Hepatocyte (in vitro differentiated cells): ENCODE measurements at regions not wholly inside any gene's neighbourhood (a gene's known extent, or its start where the extent isn't known, plus 50 kb on each side); places are given as distances from the start of the nearest gene placed in this dataset.
"Not testable (repeated sequence)": the region's sequence is repeated elsewhere in the genome, so short reads cannot be mapped to it uniquely, and the experiment has no call there.

Experiments
- DNase-seq: peaks from one replicate; pipeline ENCODE4 v3.0.0-alpha.2; 2016; ENCODE audit warnings: low spot score
- H2AFZ ChIP-seq: fragments of 200-600 bp; sonication (generic); 2 replicates; pipeline ENCODE4 v1.6.0; 2016; ENCODE audit warnings: antibody characterized with exemption, mild to moderate bottlenecking
- H3K27ac ChIP-seq: fragments of 200-600 bp; sonication (generic); 2 replicates; pipeline ENCODE4 v1.5.1; 2016; ENCODE audit warnings: mild to moderate bottlenecking
- H3K27me3 ChIP-seq: fragments of 200-600 bp; sonication (generic); 2 replicates; pipeline ENCODE4 v1.6.1; 2016
- H3K36me3 ChIP-seq: fragments of 200-600 bp; sonication (generic); replicated peaks from 2 replicates; pipeline ENCODE4 v1.5.1; 2016; ENCODE audit warnings: low read depth; ENCODE audit not compliant: insufficient read depth
- H3K4me1 ChIP-seq: fragments of 200-600 bp; sonication (generic); 2 replicates; pipeline ENCODE4 v1.5.1; 2016; ENCODE audit warnings: mild to moderate bottlenecking, moderate library complexity; ENCODE audit not compliant: insufficient read depth
- H3K4me2 ChIP-seq: fragments of 200-600 bp; sonication (generic); 2 replicates; pipeline ENCODE4 v1.6.0; 2016
- H3K4me3 ChIP-seq: fragments of 200-600 bp; sonication (generic); 2 replicates; pipeline ENCODE4 v1.5.1; 2016; ENCODE audit warnings: mild to moderate bottlenecking
- H3K79me2 ChIP-seq: fragments of 200-600 bp; sonication (generic); 2 replicates; pipeline ENCODE4 v1.6.0; 2017; ENCODE audit warnings: mild to moderate bottlenecking
- H3K9me2 ChIP-seq: fragments of 200-600 bp; sonication (generic); replicated peaks from 2 replicates; pipeline ENCODE4 v1.6.0; 2017; ENCODE audit warnings: mild to moderate bottlenecking; ENCODE audit not compliant: insufficient read depth
- H3K9me3 ChIP-seq: fragments of 200-600 bp; sonication (generic); 2 replicates; pipeline ENCODE4 v1.5.1; 2016; ENCODE audit warnings: low read depth, mild to moderate bottlenecking
- H4K20me1 ChIP-seq: fragments of 200-600 bp; sonication (generic); 2 replicates; pipeline ENCODE4 v1.6.0; 2016; ENCODE audit warnings: mild to moderate bottlenecking; ENCODE audit not compliant: insufficient read depth, poor library complexity, severe bottlenecking
- EZH2 ChIP-seq: fragments of 200-600 bp; sonication (generic); IDR thresholded peaks from 2 replicates; pipeline ENCODE4 v1.6.1; 2016; ENCODE audit warnings: antibody characterized with exemption, mild to moderate bottlenecking, borderline replicate concordance
- EZH2phosphoT487 ChIP-seq: fragments of 200-600 bp; sonication (generic); IDR thresholded peaks from one replicate; pipeline ENCODE4 v1.6.1; 2018; ENCODE audit warnings: antibody characterized with exemption, mild to moderate bottlenecking, low read depth, moderate library complexity; ENCODE audit not compliant: unreplicated experiment, severe bottlenecking
- WGBS: methylation state at CpG from one replicate; pipeline ENCODE4 v1.1.6; 2016; ENCODE audit warnings: low lambda C conversion rate; ENCODE audit errors: missing lambda C conversion rate; 5-methylcytosine and 5-hydroxymethylcytosine counted together
- TF ChIP-seq, protein P1 (sequence below): fragments of 200-600 bp; sonication (generic); IDR thresholded peaks from 2 replicates; pipeline ENCODE4 v1.5.1; 2016; ENCODE audit warnings: antibody characterized with exemption, mild to moderate bottlenecking; ENCODE audit not compliant: poor library complexity

DNA sequence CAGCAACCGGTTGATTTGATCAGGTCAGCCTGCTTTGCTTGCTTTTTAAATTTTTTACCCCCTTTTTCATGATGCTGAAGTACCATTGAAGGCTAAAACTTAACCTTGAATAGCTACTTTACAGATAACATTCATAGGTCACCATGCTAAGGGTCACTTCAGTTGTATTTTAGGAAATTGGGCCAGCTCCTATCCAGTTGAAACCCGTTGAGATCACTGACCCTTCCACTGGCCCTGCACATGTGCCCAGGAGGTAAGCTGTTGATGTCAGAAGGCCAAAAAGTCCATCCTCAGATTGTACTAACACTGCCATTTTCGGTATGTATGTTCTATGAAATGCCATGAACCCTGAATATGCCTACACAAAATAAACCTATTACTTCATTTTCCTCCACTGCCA is 133.0 kb upstream of the FAT4 start:
- Histone ChIP-seq H3K36me3 (no peaks in the 10 kb centered on the region), H3K9me2 (no peaks in the 10 kb centered on the region), H3K4me1 (no peaks in the 10 kb centered on the region), H3K4me3 (no peak overlapping the region), H4K20me1 (no peaks in the 10 kb centered on the region), H3K27me3 (no peaks in the 10 kb centered on the region), H3K9me3 (no peaks in the 10 kb centered on the region), H3K4me2 (no peak overlapping the region), H3K79me2 (no peaks in the 10 kb centered on the region), H3K27ac (no peak overlapping the region), H2AFZ (no peak overlapping the region)
- WGBS: 93% methylated on average over 3 of the region's 3 CpGs
- no peak for DNase-seq
- TF ChIP-seq, protein P1, sequence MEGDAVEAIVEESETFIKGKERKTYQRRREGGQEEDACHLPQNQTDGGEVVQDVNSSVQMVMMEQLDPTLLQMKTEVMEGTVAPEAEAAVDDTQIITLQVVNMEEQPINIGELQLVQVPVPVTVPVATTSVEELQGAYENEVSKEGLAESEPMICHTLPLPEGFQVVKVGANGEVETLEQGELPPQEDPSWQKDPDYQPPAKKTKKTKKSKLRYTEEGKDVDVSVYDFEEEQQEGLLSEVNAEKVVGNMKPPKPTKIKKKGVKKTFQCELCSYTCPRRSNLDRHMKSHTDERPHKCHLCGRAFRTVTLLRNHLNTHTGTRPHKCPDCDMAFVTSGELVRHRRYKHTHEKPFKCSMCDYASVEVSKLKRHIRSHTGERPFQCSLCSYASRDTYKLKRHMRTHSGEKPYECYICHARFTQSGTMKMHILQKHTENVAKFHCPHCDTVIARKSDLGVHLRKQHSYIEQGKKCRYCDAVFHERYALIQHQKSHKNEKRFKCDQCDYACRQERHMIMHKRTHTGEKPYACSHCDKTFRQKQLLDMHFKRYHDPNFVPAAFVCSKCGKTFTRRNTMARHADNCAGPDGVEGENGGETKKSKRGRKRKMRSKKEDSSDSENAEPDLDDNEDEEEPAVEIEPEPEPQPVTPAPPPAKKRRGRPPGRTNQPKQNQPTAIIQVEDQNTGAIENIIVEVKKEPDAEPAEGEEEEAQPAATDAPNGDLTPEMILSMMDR: no peak
- no peak for TF ChIP-seq EZH2
- TF ChIP-seq EZH2phosphoT487: no peak

DNA sequence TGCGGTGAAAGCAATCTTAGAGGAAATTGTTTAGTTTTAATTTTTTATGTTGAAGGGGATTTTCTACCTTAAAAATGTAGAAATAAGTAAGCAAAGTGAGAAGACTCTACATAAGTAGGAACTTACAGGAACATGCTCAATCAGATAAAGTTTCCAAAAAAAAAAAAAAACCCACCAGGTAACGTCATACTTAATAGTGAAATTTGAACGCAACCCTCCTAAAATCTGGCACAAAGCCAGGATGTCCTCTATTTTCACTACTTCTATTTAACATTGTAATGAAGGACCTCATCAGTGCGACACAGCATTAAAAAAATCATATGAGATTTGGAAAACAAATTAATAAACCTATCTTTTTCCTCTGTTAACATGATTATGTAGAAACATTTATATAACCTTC is 135.0 kb upstream of the FAT4 start:
- H3K36me3 ChIP-seq: no peaks in the 10 kb centered on the region
- TF ChIP-seq EZH2phosphoT487 (no peak), EZH2 (no peak)
- TF ChIP-seq, protein P1: no peak

DNA sequence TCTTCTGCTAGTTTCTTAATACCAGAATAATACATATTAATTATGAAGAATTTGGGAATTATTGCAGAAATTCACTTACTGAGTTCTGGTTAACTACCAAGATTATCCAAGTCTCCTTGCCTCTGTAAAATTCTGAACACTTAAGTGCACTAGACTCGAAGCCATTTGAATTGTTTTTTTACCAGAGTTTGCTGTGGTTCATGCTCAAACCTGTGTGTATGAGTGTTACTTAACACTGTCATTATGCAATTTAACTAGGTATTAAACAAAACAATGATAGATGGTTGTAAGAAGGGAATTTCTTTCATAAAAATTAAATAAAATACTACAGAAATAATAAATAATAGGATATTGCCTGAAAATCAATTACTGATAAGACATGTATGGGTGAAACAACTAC is 145.6 kb upstream of the FAT4 start:
- Histone ChIP-seq H3K4me3 (no peak overlapping the region), H2AFZ (no peak overlapping the region), H3K27ac (no peak overlapping the region), H3K4me2 (no peak overlapping the region), H3K27me3 (no peaks in the 10 kb centered on the region), H3K9me2 (no peaks in the 10 kb centered on the region), H3K9me3 (no peaks in the 10 kb centered on the region), H3K36me3 (no peaks in the 10 kb centered on the region), H3K79me2 (no peaks in the 10 kb centered on the region), H4K20me1 (no peaks in the 10 kb centered on the region), H3K4me1 (no peaks in the 10 kb centered on the region)
- TF ChIP-seq, protein P1: no peak
- TF ChIP-seq EZH2 (no peak), EZH2phosphoT487 (no peak)
- WGBS: 82% methylated on average over 1 of the region's 1 CpG
- DNase-seq: no peak

More for the DNA sequence above, 135.0 kb upstream of the FAT4 start:
- H2AFZ ChIP-seq: no peak overlapping the region
- 88% methylated on average over 4 of the region's 4 CpGs for WGBS
- H3K27me3 ChIP-seq: no peaks in the 10 kb centered on the region
- no peak overlapping the region for H3K4me3 ChIP-seq
- no peaks in the 10 kb centered on the region for H4K20me1 ChIP-seq
- no peaks in the 10 kb centered on the region for H3K4me1 ChIP-seq
- H3K27ac ChIP-seq: no peak overlapping the region
- no peaks in the 10 kb centered on the region for H3K79me2 ChIP-seq
- no peak for DNase-seq
- H3K9me2 ChIP-seq: no peaks in the 10 kb centered on the region
- no peak overlapping the region for H3K4me2 ChIP-seq
- no peaks in the 10 kb centered on the region for H3K9me3 ChIP-seq

DNA sequence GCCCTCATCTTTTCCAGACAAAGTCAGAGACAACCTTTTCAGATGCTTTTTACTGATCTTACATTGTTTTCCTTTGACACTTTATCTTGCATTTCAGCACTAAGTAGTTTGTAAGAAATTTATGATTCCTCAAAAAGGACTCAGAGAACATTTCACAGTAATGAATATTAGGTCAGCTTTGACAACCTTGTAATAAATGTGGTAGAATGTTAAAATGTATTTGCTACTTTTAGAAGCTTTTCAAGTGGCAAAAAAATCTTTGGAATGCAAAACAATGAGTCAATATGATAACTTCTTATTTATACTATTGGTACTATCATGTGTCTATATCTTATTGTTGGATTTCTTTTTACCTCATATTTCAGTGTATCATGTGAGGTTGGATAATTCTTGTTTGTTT is 146.2 kb upstream of the FAT4 start:
- no peak overlapping the region for H3K4me2 ChIP-seq
- no peak overlapping the region for H3K27ac ChIP-seq
- no peak overlapping the region for H2AFZ ChIP-seq
- no peaks in the 10 kb centered on the region for H3K9me2 ChIP-seq
- H4K20me1 ChIP-seq: no peaks in the 10 kb centered on the region
- no peaks in the 10 kb centered on the region for H3K27me3 ChIP-seq
- no peaks in the 10 kb centered on the region for H3K9me3 ChIP-seq
- no peak for TF ChIP-seq EZH2phosphoT487
- no peak for TF ChIP-seq EZH2
- TF ChIP-seq, protein P1: no peak
- H3K4me1 ChIP-seq: no peaks in the 10 kb centered on the region
- H3K4me3 ChIP-seq: no peak overlapping the region
- no peaks in the 10 kb centered on the region for H3K79me2 ChIP-seq
- no peak for DNase-seq
- H3K36me3 ChIP-seq: no peaks in the 10 kb centered on the region

DNA sequence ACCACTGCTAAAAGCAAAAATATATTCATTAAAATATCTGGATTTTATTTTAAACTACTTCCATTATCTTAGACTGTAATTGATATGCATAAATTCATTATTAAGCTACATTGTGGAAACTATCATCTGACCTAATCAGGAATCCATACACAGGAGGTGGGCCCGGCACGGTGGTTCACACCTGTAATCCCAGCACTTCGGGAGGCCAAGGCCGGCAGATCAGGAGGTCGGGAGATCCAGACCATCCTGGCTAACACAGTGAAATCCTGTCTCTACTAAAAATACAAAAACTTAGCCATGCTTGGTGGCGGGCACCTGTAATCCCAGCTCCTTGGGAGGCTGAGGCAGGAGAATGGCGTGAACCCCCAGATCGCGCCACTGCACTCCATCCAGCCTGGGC is 148.7 kb upstream of the FAT4 start:
- not testable (repeated sequence) for H3K27me3 ChIP-seq, H3K79me2 ChIP-seq, H3K27ac ChIP-seq, H3K9me2 ChIP-seq, H3K4me1 ChIP-seq, H2AFZ ChIP-seq, H3K4me3 ChIP-seq, H3K36me3 ChIP-seq, H4K20me1 ChIP-seq, H3K4me2 ChIP-seq, H3K9me3 ChIP-seq, DNase-seq
- 95% methylated on average over 9 of the region's 9 CpGs for WGBS
